HFF-Myc (cell line): ENCODE measurements at regions not wholly inside any gene's neighbourhood (a gene's known extent, or its start where the extent isn't known, plus 50 kb on each side); places are given as distances from the start of the nearest gene placed in this dataset.

ENCODE experiments used
- DNase-seq: peaks from one replicate; pipeline ENCODE4 v3.0.0-alpha.2; 2011; ENCODE audit warnings: low read depth; ENCODE audit errors: extremely low read depth
- H3K4me3 ChIP-seq: replicated peaks from 2 replicates; pipeline ENCODE4 v1.5.1; 2011; ENCODE audit warnings: low read depth, mild to moderate bottlenecking, control low read depth, low read length
- TF ChIP-seq, protein P1 (sequence below): IDR thresholded peaks from 2 replicates; pipeline ENCODE4 v1.5.1; 2012; ENCODE audit warnings: mild to moderate bottlenecking, low read depth, low read length, control low read depth; ENCODE audit errors: missing control alignments

DNA sequence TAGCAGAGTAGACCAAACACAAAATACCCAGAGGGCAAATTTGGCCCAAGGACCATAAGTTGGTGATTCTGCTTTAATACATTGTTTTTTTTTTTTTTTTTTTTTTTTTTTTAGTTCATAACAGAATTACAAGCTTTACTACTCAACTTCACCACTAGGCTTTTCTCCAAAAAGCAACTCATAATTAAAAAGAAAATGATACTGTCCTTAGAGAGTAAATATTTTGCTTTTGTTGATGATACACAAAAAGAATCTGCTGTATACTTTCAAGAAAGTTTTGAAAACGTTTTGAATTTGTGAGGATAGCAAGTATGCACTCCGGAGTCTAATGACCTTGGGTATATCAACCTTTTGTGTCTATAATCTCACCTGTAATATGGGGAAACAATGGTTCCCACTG is 68.9 kb upstream of the LMO3 start:
- DNase-seq: no peak
- H3K4me3 ChIP-seq: no peak overlapping the region
- TF ChIP-seq, protein P1, sequence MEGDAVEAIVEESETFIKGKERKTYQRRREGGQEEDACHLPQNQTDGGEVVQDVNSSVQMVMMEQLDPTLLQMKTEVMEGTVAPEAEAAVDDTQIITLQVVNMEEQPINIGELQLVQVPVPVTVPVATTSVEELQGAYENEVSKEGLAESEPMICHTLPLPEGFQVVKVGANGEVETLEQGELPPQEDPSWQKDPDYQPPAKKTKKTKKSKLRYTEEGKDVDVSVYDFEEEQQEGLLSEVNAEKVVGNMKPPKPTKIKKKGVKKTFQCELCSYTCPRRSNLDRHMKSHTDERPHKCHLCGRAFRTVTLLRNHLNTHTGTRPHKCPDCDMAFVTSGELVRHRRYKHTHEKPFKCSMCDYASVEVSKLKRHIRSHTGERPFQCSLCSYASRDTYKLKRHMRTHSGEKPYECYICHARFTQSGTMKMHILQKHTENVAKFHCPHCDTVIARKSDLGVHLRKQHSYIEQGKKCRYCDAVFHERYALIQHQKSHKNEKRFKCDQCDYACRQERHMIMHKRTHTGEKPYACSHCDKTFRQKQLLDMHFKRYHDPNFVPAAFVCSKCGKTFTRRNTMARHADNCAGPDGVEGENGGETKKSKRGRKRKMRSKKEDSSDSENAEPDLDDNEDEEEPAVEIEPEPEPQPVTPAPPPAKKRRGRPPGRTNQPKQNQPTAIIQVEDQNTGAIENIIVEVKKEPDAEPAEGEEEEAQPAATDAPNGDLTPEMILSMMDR: no peak

- no peak overlapping the region for H3K4me3 ChIP-seq
- TF ChIP-seq, protein P1: no peak
- no peak for DNase-seq
These were observed 64.6 kb upstream of the LMO3 start for GRCh38 chr12:16670456-16671050.

DNA sequence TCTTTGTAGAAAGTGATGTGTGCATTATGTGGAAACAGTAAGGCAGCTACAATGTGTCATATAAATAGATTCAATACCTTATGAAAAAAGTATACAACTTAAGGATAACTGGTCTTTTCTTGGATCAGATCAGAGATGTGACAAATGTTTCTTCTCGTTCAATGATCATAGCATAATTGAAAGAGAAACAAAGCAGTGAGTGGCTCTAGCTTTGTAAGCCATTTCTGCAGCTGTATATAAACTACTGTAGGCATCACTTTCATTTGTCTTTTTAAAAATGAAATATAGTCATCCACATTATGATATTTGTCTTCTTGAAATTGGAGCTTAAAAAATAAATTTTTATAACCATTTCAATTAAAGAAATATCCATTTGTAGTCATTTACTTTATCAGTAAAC is 63.8 kb upstream of the LMO3 start:
- TF ChIP-seq, protein P1: no peak
- DNase-seq: no peak
- H3K4me3 ChIP-seq: no peak overlapping the region

GRCh38 chr12:16668198-16668597 is 62.2 kb upstream of the LMO3 start:
- TF ChIP-seq, protein P1: no peak
- H3K4me3 ChIP-seq: no peak overlapping the region
- no peak for DNase-seq

GRCh38 chr12:16658699-16659098 is 52.7 kb upstream of the LMO3 start:
- TF ChIP-seq, protein P1: no peak
- no peak for DNase-seq
- no peak overlapping the region for H3K4me3 ChIP-seq
